ENCODE measurements at regions not wholly inside any gene's neighbourhood (a gene's known extent, or its start where the extent isn't known, plus 50 kb on each side); places are given as distances from the start of the nearest gene placed in this dataset.

GRCh38 chr15:53416219-53416940 is 343.1 kb downstream of the WDR72 start:
- DNase-seq (ENCODE audit: low read depth in 1 of 2, low spot score in 1 of 2) (no peak), FAIRE-seq (no peak), ATAC-seq (no peak)
- no peaks in the 10 kb centered on the region for H3K4me1 ChIP-seq
- CTCF ChIA-PET = no interaction called here
- H3K27ac ChIP-seq = no peak overlapping the region
- H3K4me2 ChIP-seq = no peak overlapping the region
- H3K4me3 ChIP-seq = no peak overlapping the region
- POLR2A ChIA-PET = no interaction called here
- 22% methylated on average over 2 of the region's 2 CpGs for WGBS (ENCODE audit: missing lambda C conversion rate)
- TF ChIP-seq RARB (CRISPR knock-in tag; IDR thresholded peaks at IDR 0.05) (no peak), RFX5 (IDR thresholded peaks at IDR 0.05) (no peak), NPAS2 (CRISPR knock-in tag; IDR thresholded peaks at IDR 0.05; ENCODE audit: borderline replicate concordance) (no peak)
- no peaks in the 10 kb centered on the region; the same call in 2 of the 3 replicates for H3K9me3 ChIP-seq

GRCh38 chr15:53414167-53414566 is 345.3 kb downstream of the WDR72 start:
- FAIRE-seq (no peak), ATAC-seq (no peak), DNase-seq (ENCODE audit: low read depth in 1 of 2, low spot score in 1 of 2) (no peak)
- no peaks in the 10 kb centered on the region for H3K4me1 ChIP-seq
- H3K4me3 ChIP-seq = no peak overlapping the region
- WGBS (ENCODE audit: missing lambda C conversion rate) = 65% methylated on average over 3 of the region's 3 CpGs
- no peaks in the 10 kb centered on the region; the same call in 2 of the 3 replicates for H3K9me3 ChIP-seq
- no peak overlapping the region for H3K27ac ChIP-seq
- TF ChIP-seq TP53 (CRISPR knock-in tag; IDR thresholded peaks at IDR 0.05) = no peak
- TF ChIP-seq RARB (CRISPR knock-in tag; IDR thresholded peaks at IDR 0.05) = no peak
- no peak for TF ChIP-seq JUN (IDR thresholded peaks at IDR 0.05)
- no peak for TF ChIP-seq HEYL (CRISPR knock-in tag; IDR thresholded peaks at IDR 0.05)
- CTCF ChIA-PET = no interaction called here
- POLR2A ChIA-PET = no interaction called here
- H3K4me2 ChIP-seq = no peak overlapping the region

GRCh38 chr15:53412542-53412941 is 346.9 kb downstream of the WDR72 start:
- H3K4me1 ChIP-seq = no peaks in the 10 kb centered on the region
- H3K9me3 ChIP-seq = no peaks in the 10 kb centered on the region
- ATAC-seq (no peak), FAIRE-seq (no peak), DNase-seq (ENCODE audit: low read depth in 1 of 2, low spot score in 1 of 2) (no peak)
- TF ChIP-seq REST (IDR thresholded peaks at IDR 0.05) (no peak), MAFK (IDR thresholded peaks at IDR 0.05; ENCODE audit: partially characterized antibody) (peak; percentile 85)
- no peak overlapping the region for H3K4me2 ChIP-seq
- 72% methylated on average over 3 of the region's 3 CpGs for WGBS (ENCODE audit: missing lambda C conversion rate)
- no peak overlapping the region for H3K4me3 ChIP-seq
- H3K27ac ChIP-seq = no peak overlapping the region
- ChIA-PET POLR2A (no interaction called here), CTCF (interaction anchor here (1.3 kb wide), 1 partner anchor 633 kb away, joined by 3 read pairs; no protein-coding TSS in a partner anchor)

GRCh38 chr15:53404930-53405493 is 354.5 kb downstream of the WDR72 start:
- no peak for DNase-seq (ENCODE audit: low read depth in 1 of 2, low spot score in 1 of 2)
- TF ChIP-seq KDM5A (IDR thresholded peaks at IDR 0.05) (no peak), EP300 (IDR thresholded peaks at IDR 0.05) (no peak), RFX5 (IDR thresholded peaks at IDR 0.05) (no peak), HMGXB4 (CRISPR knock-in tag; IDR thresholded peaks at IDR 0.05; ENCODE audit: borderline replicate concordance) (no peak), TFCP2L1 (CRISPR knock-in tag; IDR thresholded peaks at IDR 0.05) (no peak)
- H3K4me1 ChIP-seq = no peaks in the 10 kb centered on the region
- H3K27ac ChIP-seq = no peak overlapping the region
- H3K4me3 ChIP-seq = no peak overlapping the region
- no peak for ATAC-seq
- no peaks in the 10 kb centered on the region for H3K9me3 ChIP-seq
- 21% methylated on average over 1 of the region's 1 CpG for WGBS (ENCODE audit: missing lambda C conversion rate)
- no peak overlapping the region for H3K4me2 ChIP-seq
- FAIRE-seq = no peak
- ChIA-PET POLR2A (no interaction called here), CTCF (no interaction called here)
